Astrocyte of the spinal cord (primary cell): ENCODE measurements at regions not wholly inside any gene's neighbourhood (a gene's known extent, or its start where the extent isn't known, plus 50 kb on each side); places are given as distances from the start of the nearest gene placed in this dataset.

Experiments
- DNase-seq: peaks from one replicate; pipeline ENCODE4 v3.0.0; 2011; ENCODE audit warnings: low read depth, low spot score
- H3K4me3 ChIP-seq: 2 replicates; pipeline ENCODE4 v1.5.1; 2011; ENCODE audit warnings: low read depth, mild to moderate bottlenecking, low read length, moderate library complexity
- CTCF ChIP-seq: IDR thresholded peaks from 2 replicates; pipeline ENCODE4 v1.5.1; 2012; ENCODE audit warnings: low read depth, mild to moderate bottlenecking, low read length, inconsistent platforms
- in situ Hi-C: cut with HindIII; loops from 2 replicates; pipeline ENCODE4 v1.10.0; 2017; ENCODE audit warnings: low sequenced_read_pairs

DNA sequence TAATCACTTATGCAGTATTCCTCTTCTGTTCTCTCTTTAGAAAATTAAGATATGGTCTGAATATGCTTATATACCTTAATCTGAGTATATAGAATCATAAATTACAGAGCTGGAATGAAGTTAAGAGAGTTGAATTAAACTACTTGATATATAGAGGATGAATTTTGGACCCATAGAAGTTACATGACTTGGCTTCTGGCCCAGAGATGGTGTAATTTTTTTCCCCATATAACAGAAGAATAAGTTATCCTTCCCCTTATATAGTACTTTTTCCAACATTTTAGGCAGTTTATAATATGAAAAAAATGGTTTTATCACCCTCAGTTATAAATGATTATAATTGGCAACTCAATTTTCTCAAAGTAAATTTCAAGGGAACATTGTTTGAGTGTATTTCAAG lies 616.3 kb downstream of the TBC1D4 start:
- TF ChIP-seq CTCF: no peak
- no peak overlapping the region for H3K4me3 ChIP-seq
- no peak for DNase-seq
- in situ Hi-C loops: no loop called here

DNA sequence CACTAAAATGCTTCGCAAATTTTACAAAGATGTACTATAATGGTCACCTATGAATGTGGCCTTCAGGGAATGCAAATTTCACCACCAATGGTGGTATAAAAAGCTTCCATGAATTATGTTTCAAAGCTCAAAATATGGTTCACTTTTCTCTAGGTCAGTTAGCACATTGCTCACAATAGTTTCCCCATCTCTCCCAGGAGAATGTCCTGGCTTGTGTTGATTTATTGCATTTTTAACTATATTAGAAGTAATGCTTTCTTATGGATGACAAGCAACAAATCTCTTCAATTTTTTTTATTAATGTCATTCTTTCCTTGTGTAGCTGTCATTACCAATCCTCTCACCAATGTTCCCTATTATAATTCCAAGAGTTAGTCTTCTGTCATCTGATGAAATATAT lies 621.2 kb downstream of the TBC1D4 start:
- TF ChIP-seq CTCF: no peak
- in situ Hi-C loops: no loop called here
- no peak overlapping the region for H3K4me3 ChIP-seq
- DNase-seq: no peak

DNA sequence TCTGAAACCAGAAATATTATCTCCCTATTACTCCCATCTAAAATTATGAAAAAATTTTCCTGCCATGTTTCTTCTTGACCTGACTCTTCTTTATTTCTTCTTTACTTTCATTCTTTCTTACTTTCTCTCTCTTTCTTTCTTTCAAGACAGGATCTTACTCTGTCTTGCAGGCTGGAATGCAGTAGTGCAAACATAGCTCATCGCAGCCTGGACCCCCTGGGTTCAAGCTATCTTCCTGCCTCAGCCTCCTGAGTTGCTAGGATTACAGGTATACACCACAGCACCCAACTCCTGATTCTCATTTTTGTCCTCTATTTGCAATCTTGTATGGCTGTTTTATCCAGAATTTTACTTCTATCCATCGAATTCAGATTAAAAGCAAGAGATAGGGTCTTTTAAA lies 631.1 kb downstream of the TBC1D4 start:
- DNase-seq: no peak
- H3K4me3 ChIP-seq: no peak overlapping the region
- in situ Hi-C loops: no loop called here
- TF ChIP-seq CTCF: no peak

DNA sequence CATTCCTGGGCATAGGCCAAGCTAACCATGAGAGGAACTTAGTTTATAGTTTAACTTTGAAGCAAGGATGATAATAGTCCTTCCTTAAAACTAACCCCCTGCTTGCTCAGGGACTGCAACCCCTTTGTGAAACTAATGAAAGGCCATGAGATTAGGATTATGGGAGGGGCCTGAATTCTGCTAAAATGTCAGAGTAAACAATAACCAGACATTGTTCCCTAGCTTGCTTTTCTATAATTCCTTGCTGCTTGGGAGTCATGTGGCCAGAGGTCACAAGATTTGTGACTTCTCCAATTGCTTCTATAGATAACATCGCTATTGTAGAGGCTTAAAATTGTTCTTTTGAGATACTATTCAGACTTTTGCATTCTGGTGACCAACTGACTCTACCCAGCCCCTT lies 634.0 kb downstream of the TBC1D4 start:
- TF ChIP-seq CTCF: no peak
- no peak for DNase-seq
- in situ Hi-C loops: no loop called here
- no peak overlapping the region for H3K4me3 ChIP-seq

GRCh38 chr13:74845806-74846205 lies 636.2 kb downstream of the TBC1D4 start:
- H3K4me3 ChIP-seq: no peak overlapping the region
- no peak for DNase-seq
- no peak for TF ChIP-seq CTCF
- in situ Hi-C loops: no loop called here

GRCh38 chr13:74841651-74842050 lies 640.3 kb downstream of the TBC1D4 start:
- no peak overlapping the region for H3K4me3 ChIP-seq
- in situ Hi-C loops: no loop called here
- no peak for TF ChIP-seq CTCF
- no peak for DNase-seq

GRCh38 chr13:74841123-74841522 lies 640.8 kb downstream of the TBC1D4 start:
- no peak for DNase-seq
- in situ Hi-C loops: no loop called here
- H3K4me3 ChIP-seq: no peak overlapping the region
- TF ChIP-seq CTCF: no peak
